ENCODE measurements at regions not wholly inside any gene's neighbourhood (a gene's known extent, or its start where the extent isn't known, plus 50 kb on each side); places are given as distances from the start of the nearest gene placed in this dataset.
"Not testable (repeated sequence)": the region's sequence is repeated elsewhere in the genome, so short reads cannot be mapped to it uniquely, and the experiment has no call there.

DNA sequence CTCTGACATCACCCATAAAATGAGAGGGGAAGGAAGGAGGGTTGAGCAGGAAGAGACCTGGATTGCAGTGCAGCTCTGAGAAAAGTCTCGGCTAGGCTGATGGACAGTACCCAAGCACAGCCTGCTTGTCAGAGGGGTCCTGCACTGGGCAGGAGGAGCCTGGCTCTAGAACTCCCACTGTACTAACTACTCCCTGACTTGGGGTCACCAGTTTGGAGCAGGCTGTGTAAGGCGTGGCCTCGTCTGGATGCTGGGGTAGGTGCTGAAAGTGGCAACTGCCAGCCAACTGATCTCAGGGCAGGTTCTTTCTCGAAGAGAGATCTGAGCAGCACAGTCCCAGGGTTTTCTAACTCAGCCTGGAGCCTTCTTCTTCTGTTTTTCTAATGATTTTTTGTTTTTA, 176.3 kb downstream of the ATP23 start:
- no peak for DNase-seq (ENCODE audit: low read depth, low spot score)
- no peak overlapping the region for H3K27ac ChIP-seq

DNA sequence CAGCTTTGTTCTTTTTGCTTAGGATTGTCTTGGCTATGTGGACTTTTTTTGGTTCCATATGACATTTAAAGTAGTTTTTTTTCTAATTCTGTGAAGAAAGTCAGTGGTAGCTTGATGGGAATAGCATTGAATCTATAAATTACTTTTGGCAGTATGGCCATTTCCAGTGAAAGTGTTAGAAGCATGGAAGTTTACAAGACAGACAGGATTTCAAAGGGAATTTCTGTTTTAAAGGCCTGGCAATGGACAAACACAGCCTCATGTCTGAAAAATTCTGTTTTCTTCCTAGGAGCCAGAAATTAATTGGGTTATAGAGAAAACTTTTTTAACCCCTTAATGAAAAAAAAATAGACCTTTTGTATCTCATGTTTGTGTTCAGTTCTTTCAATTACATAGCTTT, 184.4 kb downstream of the ATP23 start:
- H3K27ac ChIP-seq; DNase-seq (ENCODE audit: low read depth, low spot score): not testable (repeated sequence)

- H3K27ac ChIP-seq = no peak overlapping the region
- DNase-seq (ENCODE audit: low read depth, low spot score) = no peak
Observed at GRCh38 chr12:58131986-58132755, 190.8 kb downstream of the ATP23 start.

- no peak overlapping the region for H3K27ac ChIP-seq
- no peak for DNase-seq (ENCODE audit: low read depth, low spot score)
Observed at GRCh38 chr12:58138424-58138823, 197.1 kb downstream of the ATP23 start.

GRCh38 chr12:58139894-58140293, 198.5 kb downstream of the ATP23 start:
- no peak for DNase-seq (ENCODE audit: low read depth, low spot score)
- no peak overlapping the region for H3K27ac ChIP-seq

- DNase-seq (ENCODE audit: low read depth, low spot score) = no peak
- H3K27ac ChIP-seq = no peak overlapping the region
Observed at GRCh38 chr12:58140395-58140794, 199.0 kb downstream of the ATP23 start.

GRCh38 chr12:58142991-58143390, 201.6 kb downstream of the ATP23 start:
- H3K27ac ChIP-seq = no peak overlapping the region
- no peak for DNase-seq (ENCODE audit: low read depth, low spot score)

- DNase-seq (ENCODE audit: low read depth, low spot score) = no peak
- no peak overlapping the region for H3K27ac ChIP-seq
Observed at GRCh38 chr12:58143498-58143995, 202.2 kb downstream of the ATP23 start.

DNA sequence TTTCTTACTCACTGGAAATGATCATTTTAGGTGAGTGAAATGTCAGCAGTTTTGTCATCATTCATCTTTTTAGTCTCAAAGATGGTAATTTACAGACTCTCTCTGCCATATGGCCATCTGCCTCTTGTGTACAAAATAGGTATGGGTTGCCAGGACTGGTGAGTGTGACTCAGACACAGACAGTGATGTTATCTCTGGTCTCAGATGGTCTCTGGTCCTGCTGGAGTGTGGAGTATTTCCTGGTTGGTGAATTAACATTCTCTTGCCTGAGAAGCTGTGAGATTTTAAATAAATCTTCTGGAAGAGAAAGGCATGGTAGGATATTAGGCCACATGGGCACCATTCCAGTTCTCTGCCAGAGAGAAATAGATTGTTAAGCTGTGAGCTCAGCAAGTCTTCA, 207.0 kb downstream of the ATP23 start:
- DNase-seq (ENCODE audit: low read depth, low spot score) = peak; percentile 52

GRCh38 chr12:58148976-58149375, 207.6 kb downstream of the ATP23 start:
- no peak for DNase-seq (ENCODE audit: low read depth, low spot score)
- no peak overlapping the region for H3K27ac ChIP-seq

More for the DNA sequence above, 207.0 kb downstream of the ATP23 start:
- H3K27ac ChIP-seq = no peak overlapping the region

GRCh38 chr12:58154359-58154758, 213.0 kb downstream of the ATP23 start:
- DNase-seq (ENCODE audit: low read depth, low spot score) = no peak
- no peak overlapping the region for H3K27ac ChIP-seq

DNA sequence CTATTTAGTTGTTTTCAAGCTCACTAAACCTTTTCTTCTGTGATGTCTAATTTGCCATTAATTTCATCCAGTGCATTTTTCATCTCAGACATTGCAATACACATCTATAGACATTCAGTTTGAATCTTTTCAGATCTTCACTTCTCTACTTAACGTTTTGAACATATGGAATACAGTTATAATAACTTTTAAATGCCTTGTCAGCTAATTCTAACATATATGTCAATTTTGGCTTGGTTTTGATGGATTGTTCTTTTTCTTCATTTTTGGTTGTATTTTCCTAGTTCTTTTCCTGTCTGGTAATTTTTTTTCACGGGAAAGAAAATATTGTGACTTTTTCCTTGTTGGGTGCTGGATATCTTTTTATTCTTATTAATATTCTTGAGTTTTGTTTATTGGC, 215.3 kb downstream of the ATP23 start:
- no peak overlapping the region for H3K27ac ChIP-seq
- no peak for DNase-seq (ENCODE audit: low read depth, low spot score)

DNA sequence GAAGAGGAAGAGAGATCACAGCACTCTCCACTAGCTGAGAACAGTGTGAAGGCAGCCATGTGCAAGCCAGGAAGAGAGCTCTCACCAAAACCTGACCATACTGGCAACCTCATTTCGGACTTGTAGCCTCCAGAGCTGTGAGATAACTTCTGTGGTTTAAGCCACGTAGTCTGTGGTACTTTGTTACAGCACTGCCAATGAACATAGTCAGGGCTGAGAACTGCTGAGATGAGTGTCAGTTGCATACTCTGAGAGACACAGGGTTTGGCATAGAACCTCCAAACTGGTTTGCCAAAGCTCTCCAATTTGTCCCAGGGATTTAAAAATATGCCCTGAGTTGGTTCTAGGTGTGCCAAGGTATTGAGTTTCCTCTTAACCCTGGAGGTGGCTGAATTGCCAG, 218.6 kb downstream of the ATP23 start:
- no peak overlapping the region for H3K27ac ChIP-seq
- DNase-seq (ENCODE audit: low read depth, low spot score) = no peak

- DNase-seq (ENCODE audit: low read depth, low spot score) = no peak
- no peak overlapping the region for H3K27ac ChIP-seq
Observed at GRCh38 chr12:58161773-58162172, 220.4 kb downstream of the ATP23 start.

DNA sequence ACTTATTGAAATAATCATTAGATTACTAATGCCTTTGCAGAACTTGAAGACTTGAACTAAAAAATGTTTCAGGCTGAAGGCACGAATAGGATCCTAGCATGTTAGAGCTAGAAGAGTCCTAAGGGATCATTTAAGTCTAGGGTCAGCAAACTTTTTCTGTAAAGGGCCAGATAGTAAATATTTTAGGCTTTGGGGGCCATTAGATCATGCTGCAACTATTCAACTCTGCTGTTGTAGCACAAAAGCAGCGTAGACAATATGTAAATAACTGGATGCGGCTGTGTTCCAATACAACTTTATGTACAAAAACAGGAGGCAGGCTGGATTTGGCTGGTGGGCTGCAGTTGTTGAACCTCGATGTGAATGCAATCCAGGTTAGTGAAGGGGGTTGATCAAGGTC, 221.7 kb downstream of the ATP23 start:
- no peak for DNase-seq (ENCODE audit: low read depth, low spot score)

DNA sequence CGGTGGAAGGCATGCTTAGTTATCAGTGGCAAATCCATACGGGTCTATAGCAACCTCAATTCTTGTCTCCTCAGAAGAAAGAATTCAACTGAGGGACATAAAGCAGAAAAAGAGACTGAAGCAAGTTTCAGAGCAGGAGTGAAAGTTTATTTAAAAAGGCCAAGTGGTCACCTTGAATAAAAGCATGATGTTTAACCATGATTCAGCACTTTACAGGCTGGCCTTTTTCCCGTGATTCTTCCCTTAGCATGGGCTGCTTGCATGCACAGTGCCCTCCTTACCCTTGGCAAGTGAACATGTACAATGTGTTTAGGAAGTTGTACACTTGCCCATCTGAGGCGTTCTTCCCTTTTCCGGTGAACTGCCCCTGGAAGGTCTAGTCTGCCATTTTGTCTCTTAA, 225.3 kb downstream of the ATP23 start:
- H3K27ac ChIP-seq = no peak overlapping the region
- DNase-seq (ENCODE audit: low read depth, low spot score) = no peak

More for the DNA sequence above, 221.7 kb downstream of the ATP23 start:
- H3K27ac ChIP-seq = no peak overlapping the region

- DNase-seq (ENCODE audit: low read depth, low spot score) = no peak
- no peak overlapping the region for H3K27ac ChIP-seq
Observed at GRCh38 chr12:58167622-58168021, 226.3 kb downstream of the ATP23 start.

- DNase-seq (ENCODE audit: low read depth, low spot score) = no peak
- H3K27ac ChIP-seq = no peak overlapping the region
Observed at GRCh38 chr12:58169826-58170225, 228.5 kb downstream of the ATP23 start.

- no peak overlapping the region for H3K27ac ChIP-seq
- DNase-seq (ENCODE audit: low read depth, low spot score) = no peak
Observed at GRCh38 chr12:58171914-58172313, 230.5 kb downstream of the ATP23 start.

DNA sequence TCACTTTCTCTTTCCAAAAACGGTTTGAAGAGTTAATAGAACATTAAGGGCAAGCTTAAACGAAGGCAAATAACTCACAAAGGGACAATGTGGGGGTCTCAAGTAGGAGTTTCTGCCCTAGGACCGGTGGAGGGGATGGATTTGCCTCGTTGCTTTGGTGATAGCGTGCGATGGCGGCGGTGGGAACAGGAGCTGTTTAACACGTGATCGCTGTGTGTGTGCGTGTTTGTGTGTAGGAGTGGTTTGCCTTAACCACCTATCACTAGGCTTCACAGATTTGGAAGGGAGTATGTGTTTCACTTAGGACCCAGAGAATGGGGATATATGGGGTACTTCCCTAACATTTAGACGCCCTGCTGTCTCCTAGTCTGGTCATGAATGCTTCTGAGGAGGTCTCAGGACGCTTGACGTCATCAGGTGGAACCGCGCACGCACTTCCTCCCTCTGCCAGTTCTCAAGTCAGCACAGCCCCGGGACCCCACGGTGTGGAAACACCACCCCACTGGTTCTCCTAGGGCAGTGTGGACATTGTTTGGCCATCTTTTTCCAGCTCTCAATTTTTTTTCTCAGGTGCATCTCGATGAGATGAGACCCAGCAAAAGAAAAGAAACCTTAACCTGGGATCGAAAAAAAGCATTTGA, 231.2 kb downstream of the ATP23 start:
- DNase-seq (ENCODE audit: low read depth, low spot score) = no peak
- H3K27ac ChIP-seq = no peak overlapping the region

- no peak for DNase-seq (ENCODE audit: low read depth, low spot score)
- H3K27ac ChIP-seq = no peak overlapping the region
Observed at GRCh38 chr12:58174316-58174715, 232.9 kb downstream of the ATP23 start.

Data from epithelial cell of prostate (primary cell).